Lower leg skin (tissue), 4 donors: ENCODE measurements at regions not wholly inside any gene's neighbourhood (a gene's known extent, or its start where the extent isn't known, plus 50 kb on each side); places are given as distances from the start of the nearest gene placed in this dataset.

ENCODE experiments used
- DNase-seq, 2 donors: peaks; one replicate each; pipeline ENCODE4 v3.0.0-alpha.2; 2019; ENCODE audit warnings: low spot score in 2 of 2
- H3K4me3 ChIP-seq: fragments of 200-600 bp; sonication (generic); 2 replicates; pipeline ENCODE4 v1.5.1; 2017; ENCODE audit warnings: mild to moderate bottlenecking, low read depth; ENCODE audit not compliant: poor library complexity, severe bottlenecking
- POLR2A ChIP-seq, 2 donors: fragments of 450-650 bp; IDR thresholded peaks; one replicate each; pipeline ENCODE4 v1.6.1; 2016 to 2017; ENCODE audit warnings: antibody characterized with exemption in 2 of 2, mild to moderate bottlenecking in 1 of 2, moderate library complexity in 1 of 2
- WGBS, 2 donors: methylation state at CpG; one replicate each; pipeline ENCODE4 v1.1.5; 2018; 5-methylcytosine and 5-hydroxymethylcytosine counted together
- intact Hi-C: fragments of 100-400 bp; cut with DNase I; formaldehyde crosslinking; loops from one replicate; pipeline ENCODE4 v1.15.0; 2023; ENCODE audit warnings: low total_unique reads
- TF ChIP-seq, protein P1 (sequence below), 3 donors: fragments of 450-650 bp; IDR thresholded peaks; one replicate each; pipeline ENCODE4 v1.5.1; 2016; ENCODE audit warnings: antibody characterized with exemption in 3 of 3, mild to moderate bottlenecking in 3 of 3, moderate library complexity in 2 of 3

GRCh38 chr3:159853506-159853864 lies 135.2 kb upstream of the IL12A start:
- TF ChIP-seq, protein P1, sequence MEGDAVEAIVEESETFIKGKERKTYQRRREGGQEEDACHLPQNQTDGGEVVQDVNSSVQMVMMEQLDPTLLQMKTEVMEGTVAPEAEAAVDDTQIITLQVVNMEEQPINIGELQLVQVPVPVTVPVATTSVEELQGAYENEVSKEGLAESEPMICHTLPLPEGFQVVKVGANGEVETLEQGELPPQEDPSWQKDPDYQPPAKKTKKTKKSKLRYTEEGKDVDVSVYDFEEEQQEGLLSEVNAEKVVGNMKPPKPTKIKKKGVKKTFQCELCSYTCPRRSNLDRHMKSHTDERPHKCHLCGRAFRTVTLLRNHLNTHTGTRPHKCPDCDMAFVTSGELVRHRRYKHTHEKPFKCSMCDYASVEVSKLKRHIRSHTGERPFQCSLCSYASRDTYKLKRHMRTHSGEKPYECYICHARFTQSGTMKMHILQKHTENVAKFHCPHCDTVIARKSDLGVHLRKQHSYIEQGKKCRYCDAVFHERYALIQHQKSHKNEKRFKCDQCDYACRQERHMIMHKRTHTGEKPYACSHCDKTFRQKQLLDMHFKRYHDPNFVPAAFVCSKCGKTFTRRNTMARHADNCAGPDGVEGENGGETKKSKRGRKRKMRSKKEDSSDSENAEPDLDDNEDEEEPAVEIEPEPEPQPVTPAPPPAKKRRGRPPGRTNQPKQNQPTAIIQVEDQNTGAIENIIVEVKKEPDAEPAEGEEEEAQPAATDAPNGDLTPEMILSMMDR (IDR thresholded peaks at IDR 0.05), result no peak
- no peak for TF ChIP-seq POLR2A (IDR thresholded peaks at IDR 0.05)
- intact Hi-C loops, result no loop called here
- DNase-seq, result no peak
- H3K4me3 ChIP-seq, result no peak overlapping the region

- no peak for DNase-seq
- intact Hi-C loops, result no loop called here
- TF ChIP-seq, protein P1 (IDR thresholded peaks at IDR 0.05), result no peak
- TF ChIP-seq POLR2A (IDR thresholded peaks at IDR 0.05), result no peak
- no peak overlapping the region for H3K4me3 ChIP-seq
- WGBS, 2 donors, result 68 to 77% methylated on average over 8 of the region's 8 CpGs
Observed at GRCh38 chr3:159854500-159855124, 134.0 kb upstream of the IL12A start.

DNA sequence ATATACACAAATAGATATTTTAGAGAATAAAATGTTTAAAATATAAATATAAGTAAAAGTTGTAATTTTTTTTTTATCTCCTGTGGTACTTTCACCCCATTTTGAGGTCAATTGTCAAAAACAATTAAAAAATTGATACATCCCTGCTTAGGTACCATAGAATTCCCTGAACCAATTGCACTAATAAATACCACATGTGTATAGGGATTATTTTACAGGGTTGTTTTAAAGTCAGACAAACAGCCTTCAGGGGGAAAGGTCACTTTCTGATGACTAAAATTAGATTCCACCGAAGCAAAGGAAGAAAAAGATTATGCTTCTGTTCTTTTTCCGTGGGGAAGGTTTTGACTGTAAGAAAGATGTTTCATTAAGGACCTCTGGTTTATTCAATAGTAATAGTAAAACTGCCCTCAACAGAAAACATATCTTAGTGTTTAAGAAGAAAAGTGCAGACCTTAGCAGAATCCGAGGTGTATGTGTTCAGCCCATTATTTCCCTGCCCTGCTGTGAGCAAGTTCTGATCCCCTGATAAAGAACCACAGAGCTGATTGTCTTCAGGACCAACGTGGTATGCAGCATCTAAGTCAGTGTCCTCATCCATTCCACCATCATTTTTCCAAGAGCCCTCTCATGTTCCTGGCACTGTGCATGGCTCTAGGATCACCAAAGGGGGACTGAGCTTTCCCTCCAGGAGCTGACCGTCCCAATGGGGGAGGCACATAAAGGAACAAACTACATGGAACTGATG lies 132.9 kb upstream of the IL12A start:
- DNase-seq, result no peak
- 74 to 85% methylated on average over 5 of the region's 5 CpGs for WGBS, 2 donors
- H3K4me3 ChIP-seq, result no peak overlapping the region
- TF ChIP-seq, protein P1 (IDR thresholded peaks at IDR 0.05), result no peak
- no peak for TF ChIP-seq POLR2A (IDR thresholded peaks at IDR 0.05)
- intact Hi-C loops, result no loop called here

GRCh38 chr3:159856590-159857104 lies 132.0 kb upstream of the IL12A start:
- intact Hi-C loops, result no loop called here
- no peak overlapping the region for H3K4me3 ChIP-seq
- DNase-seq, result no peak
- WGBS, 2 donors, result 76 to 77% methylated on average over 13 of the region's 13 CpGs
- TF ChIP-seq, protein P1 (IDR thresholded peaks at IDR 0.05), result no peak
- no peak for TF ChIP-seq POLR2A (IDR thresholded peaks at IDR 0.05)

GRCh38 chr3:159857840-159858239 lies 130.8 kb upstream of the IL12A start:
- no peak overlapping the region for H3K4me3 ChIP-seq
- TF ChIP-seq, protein P1 (IDR thresholded peaks at IDR 0.05), result no peak
- no peak for TF ChIP-seq POLR2A (IDR thresholded peaks at IDR 0.05)
- intact Hi-C loops, result no loop called here
- WGBS, 2 donors, result 86 to 91% methylated on average over 2 of the region's 2 CpGs
- no peak for DNase-seq
